Skeletal muscle satellite cell (primary cell): ENCODE measurements at regions not wholly inside any gene's neighbourhood (a gene's known extent, or its start where the extent isn't known, plus 50 kb on each side); places are given as distances from the start of the nearest gene placed in this dataset.

Experiments
- H3K27me3 ChIP-seq: 2 replicates; pipeline ENCODE4 v1.7.0; 2013; ENCODE audit warnings: low read length; ENCODE audit not compliant: control insufficient read depth, insufficient read depth
- H3K36me3 ChIP-seq: 2 replicates; pipeline ENCODE4 v1.7.0; 2013; ENCODE audit warnings: mild to moderate bottlenecking, control low read depth, low read length; ENCODE audit not compliant: insufficient read depth
- H3K4me1 ChIP-seq: 2 replicates; pipeline ENCODE4 v1.7.0; 2013; ENCODE audit warnings: low read length; ENCODE audit not compliant: control insufficient read depth, insufficient read depth
- H3K4me2 ChIP-seq: 2 replicates; pipeline ENCODE4 v1.7.0; 2013; ENCODE audit warnings: mild to moderate bottlenecking, low read length
- H3K4me3 ChIP-seq: 2 replicates; pipeline ENCODE4 v1.7.0; 2013; ENCODE audit warnings: low read length
- H3K9ac ChIP-seq: 2 replicates; pipeline ENCODE4 v1.7.0; 2013; ENCODE audit warnings: mild to moderate bottlenecking, low read depth, low read length, moderate library complexity
- H3K9me3 ChIP-seq: replicated peaks from 2 replicates; pipeline ENCODE4 v1.7.0; 2013; ENCODE audit warnings: mild to moderate bottlenecking, control low read depth, low read length

DNA sequence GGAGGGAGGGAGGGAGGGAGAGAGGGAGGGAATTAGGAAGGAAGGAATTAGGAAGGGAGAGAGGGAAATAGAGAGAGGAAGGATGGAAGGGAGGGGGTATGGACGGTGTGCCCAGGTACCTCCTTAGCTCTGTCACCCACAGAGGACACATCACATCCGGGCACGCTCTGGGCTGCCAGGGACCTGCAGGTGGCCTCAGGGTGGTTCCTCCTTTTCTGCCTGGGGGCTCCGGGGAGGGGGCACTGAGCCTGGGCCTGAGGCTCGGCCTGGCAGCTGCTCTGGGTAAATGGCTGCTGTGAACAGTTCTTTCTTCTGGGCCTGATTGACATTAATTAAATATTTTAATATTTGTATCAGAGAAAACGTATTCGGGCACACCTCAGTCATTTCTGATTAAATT lies 733.5 kb downstream of the BRD1 start:
- Histone ChIP-seq H3K4me1 (no peaks in the 10 kb centered on the region), H3K36me3 (no peaks in the 10 kb centered on the region), H3K27me3 (no peaks in the 10 kb centered on the region), H3K4me2 (no peak overlapping the region), H3K9me3 (peaks cover 38% of the 10 kb centered on the region), H3K4me3 (no peak overlapping the region), H3K9ac (no peak overlapping the region)

DNA sequence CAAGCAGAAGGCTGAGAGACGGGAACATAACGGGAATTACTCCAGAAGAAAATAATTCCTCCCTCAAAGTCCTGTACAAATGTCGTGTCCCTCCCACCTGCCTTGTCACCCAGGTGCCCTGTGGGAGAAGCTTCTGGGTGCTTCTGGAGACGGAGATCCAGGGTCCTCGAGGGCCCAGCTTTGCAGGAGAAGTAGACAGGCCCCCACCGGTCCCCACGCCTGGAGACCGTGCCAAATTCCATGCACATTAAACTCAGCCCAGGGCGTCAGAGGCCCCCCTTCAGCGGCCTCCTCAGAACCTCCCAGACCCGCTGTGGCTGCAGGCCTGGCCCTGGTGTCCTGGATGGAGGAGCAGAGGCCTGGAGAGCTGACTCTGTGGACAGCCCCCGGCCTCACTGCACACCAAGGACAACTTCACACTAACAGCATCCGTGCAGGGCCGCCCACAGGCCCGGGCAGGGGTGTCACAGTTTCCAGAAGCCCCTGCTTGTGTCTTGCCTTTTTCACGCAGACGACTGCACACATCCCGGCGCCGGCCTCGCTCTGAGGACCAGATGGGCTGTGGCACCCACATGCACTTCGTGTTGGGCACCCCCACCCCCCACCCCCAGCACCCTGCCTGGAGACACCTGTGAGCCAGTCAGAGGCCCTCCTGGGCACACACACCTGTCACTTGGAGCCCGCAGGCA lies 734.3 kb downstream of the BRD1 start:
- Histone ChIP-seq H3K9ac (no peak overlapping the region), H3K9me3 (peaks cover 44% of the 10 kb centered on the region)

DNA sequence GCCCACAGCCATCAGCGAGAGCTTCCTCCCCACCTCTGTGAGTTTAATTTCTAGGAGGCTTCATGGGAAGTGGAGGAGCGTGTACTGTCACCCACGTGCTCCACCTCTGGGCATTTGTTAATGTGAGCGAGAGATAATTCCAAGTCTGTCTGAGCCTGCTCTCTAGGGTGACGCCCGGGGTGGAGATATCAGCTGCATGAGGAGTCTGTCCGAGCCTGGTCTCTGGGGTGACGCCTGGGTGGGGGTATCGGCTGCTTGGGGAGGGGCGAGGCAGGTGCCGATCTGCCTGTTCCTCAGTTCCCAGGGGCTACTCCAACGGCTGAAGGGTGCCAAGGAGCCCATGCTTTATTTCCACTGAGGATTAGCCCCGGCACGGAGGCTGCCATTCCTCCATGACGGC lies 735.0 kb downstream of the BRD1 start:
- H3K36me3 ChIP-seq: no peaks in the 10 kb centered on the region
- H3K27me3 ChIP-seq: no peaks in the 10 kb centered on the region
- no peak overlapping the region for H3K9ac ChIP-seq
- H3K4me2 ChIP-seq: no peak overlapping the region
- no peaks in the 10 kb centered on the region for H3K4me1 ChIP-seq
- H3K9me3 ChIP-seq: peaks cover 42% of the 10 kb centered on the region
- no peak overlapping the region for H3K4me3 ChIP-seq

More for the DNA sequence above, 734.3 kb downstream of the BRD1 start:
- H3K27me3 ChIP-seq: no peaks in the 10 kb centered on the region
- no peak overlapping the region for H3K4me3 ChIP-seq
- H3K4me2 ChIP-seq: no peak overlapping the region
- no peaks in the 10 kb centered on the region for H3K36me3 ChIP-seq
- no peaks in the 10 kb centered on the region for H3K4me1 ChIP-seq

DNA sequence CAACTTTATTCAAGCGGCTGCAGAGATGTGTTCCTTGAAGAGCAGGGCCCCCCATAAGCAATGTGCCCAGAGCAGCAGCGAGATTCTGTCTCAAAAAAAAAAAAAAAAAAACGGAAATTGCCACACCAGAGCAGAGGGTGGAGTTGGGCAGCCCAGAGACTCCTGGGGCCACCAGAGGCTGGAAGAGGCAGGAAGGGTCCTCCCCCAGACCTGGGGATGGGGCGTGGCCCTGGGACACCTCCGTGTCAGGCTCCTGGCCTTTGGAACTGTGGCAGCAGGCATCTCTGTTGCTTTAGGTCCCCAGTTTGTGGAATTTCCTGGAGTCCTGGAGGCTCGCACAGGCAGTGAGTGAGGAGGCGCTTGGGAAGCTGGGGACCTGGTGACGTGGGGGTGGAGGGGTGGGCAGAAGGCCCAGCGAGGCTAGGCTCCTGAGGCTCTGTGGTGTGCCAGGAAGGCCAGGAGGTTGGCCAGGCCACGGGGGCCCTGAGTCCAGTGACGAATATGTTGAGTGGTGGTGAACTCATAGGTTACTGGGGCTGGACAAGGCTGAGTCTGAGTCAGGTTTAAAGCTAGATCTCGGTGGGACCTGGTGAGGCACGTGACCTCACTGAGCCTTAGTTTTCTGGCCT lies 735.6 kb downstream of the BRD1 start:
- peaks cover 46% of the 10 kb centered on the region for H3K9me3 ChIP-seq

DNA sequence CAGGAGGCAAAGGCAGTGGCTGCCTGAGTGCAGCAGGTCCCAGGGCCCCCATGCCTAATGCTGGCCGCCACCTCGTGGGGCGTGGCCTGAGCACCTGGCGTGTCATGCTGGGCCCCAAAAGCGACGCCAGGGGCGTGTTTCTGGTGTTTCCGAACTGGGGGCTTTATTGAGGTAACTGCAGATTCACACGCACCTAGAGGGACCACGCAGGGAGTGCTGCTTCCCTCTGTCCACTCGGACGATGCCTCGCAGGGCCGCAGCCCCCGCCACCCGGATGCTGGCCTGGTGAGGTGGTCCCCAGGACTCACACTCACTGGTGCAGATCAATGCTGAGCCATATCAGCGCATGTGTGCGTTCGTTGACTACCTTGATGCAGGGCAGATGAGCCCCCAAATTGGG lies 736.2 kb downstream of the BRD1 start:
- H3K27me3 ChIP-seq: no peaks in the 10 kb centered on the region
- H3K4me3 ChIP-seq: no peak overlapping the region
- H3K36me3 ChIP-seq: no peaks in the 10 kb centered on the region
- H3K9ac ChIP-seq: no peak overlapping the region
- H3K9me3 ChIP-seq: peaks cover 52% of the 10 kb centered on the region
- no peaks in the 10 kb centered on the region for H3K4me1 ChIP-seq
- no peak overlapping the region for H3K4me2 ChIP-seq

More for the DNA sequence above, 735.6 kb downstream of the BRD1 start:
- Histone ChIP-seq H3K4me2 (no peak overlapping the region), H3K27me3 (no peaks in the 10 kb centered on the region), H3K4me3 (no peak overlapping the region), H3K36me3 (no peaks in the 10 kb centered on the region), H3K9ac (no peak overlapping the region), H3K4me1 (no peaks in the 10 kb centered on the region)

DNA sequence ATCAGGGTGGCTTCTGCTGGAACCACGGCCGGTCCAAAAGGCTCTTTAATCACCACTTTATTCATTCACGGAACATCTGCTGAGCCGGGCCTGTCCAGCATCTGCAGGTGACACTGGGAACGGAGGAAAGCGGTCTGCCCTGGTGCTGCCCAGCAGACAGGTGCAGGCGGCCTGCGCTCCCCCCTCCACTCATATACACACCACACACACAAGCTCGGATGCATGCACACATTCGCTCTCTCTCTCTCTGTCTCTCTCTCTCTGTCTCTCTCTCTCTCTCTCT lies 736.9 kb downstream of the BRD1 start:
- Histone ChIP-seq H3K36me3 (no peaks in the 10 kb centered on the region), H3K27me3 (no peaks in the 10 kb centered on the region), H3K9me3 (peaks cover 46% of the 10 kb centered on the region)

DNA sequence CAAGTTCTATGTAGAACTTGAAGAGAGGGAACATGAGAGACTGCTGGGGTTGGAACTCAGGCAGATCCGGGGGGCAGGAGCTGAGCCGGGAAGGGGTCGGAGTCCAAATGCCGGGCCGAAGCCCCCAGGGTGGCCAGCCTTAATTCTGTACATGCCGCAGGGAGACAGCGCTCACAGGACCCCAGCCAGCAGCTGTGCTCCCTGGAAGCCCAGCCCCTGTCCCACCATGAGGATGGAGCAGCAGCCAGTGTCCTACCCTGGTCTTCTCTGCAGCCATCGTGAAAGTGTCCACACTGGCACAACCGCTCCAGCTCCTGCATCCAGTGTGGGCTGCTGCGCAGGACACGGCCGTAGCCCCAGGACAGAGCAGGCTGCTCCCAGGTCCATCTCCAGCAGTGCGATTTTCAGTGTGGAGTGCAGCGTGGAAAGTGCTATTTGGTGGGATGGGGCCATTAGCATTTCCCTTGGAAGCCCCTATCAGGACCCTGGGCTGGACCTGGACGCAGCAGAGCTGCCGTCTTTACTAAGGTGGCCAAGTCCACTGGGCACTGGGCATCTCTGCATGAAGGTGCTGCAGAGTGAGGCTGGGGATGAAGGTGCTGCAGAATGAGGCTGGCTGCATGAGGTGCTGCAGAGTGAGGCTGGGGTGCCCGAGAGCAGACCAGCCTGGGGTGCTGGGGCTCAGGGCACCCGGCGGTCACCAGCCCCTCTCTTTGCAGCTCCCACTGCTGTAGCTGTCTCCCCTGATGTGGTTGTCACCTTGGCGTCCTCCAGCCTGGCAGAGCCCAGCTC lies 737.4 kb downstream of the BRD1 start:
- no peaks in the 10 kb centered on the region for H3K4me1 ChIP-seq

More for the DNA sequence above, 736.9 kb downstream of the BRD1 start:
- H3K4me1 ChIP-seq: no peaks in the 10 kb centered on the region
- H3K4me2 ChIP-seq: no peak overlapping the region
- no peak overlapping the region for H3K9ac ChIP-seq
- no peak overlapping the region for H3K4me3 ChIP-seq

DNA sequence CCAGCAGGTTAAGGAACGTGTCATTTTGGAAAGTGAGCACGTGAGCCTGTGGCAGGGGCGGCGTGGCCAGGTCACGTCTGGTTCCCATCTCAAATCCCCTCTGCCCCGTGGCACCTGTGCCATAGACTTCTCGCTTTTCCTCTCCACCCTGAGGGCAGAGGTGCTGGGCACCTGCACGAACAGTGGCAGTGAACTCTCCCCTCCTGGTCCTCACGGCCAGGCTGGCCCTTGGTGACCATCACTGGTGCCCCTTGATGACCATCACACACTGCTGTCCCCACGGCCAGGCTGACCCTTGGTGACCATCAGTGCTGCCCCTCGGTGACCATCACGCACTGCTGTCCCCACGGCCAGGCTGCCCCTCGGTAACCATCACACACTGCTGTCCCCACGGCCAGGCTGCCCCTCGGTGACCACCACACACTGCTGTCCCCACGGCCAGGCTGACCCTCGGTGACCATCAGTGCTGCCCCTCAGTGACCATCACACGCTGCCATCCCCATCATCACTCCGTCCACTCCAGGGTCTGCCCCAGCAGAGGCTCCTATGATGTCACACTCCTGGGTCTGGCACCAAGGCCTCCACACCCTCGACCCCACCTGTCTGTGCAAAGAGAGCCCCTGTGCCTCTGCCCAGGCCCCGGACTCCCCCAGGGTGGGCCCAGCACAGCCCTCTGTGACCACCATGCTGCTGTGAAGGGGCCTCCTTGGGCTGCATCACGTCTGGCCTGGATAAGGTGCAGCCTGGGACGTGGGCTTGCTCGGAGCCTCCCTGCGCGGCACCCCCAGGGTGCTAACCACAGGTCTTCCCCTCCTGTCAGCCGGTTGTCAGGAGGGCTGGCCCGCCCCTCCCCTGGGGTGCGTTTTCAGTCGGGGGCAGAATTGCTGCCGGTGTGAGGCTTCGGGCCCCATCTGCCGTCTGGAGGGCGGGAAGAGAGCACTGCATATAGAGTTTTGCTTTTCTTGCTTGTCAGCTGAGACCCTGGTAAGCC lies 738.6 kb downstream of the BRD1 start:
- no peaks in the 10 kb centered on the region for H3K27me3 ChIP-seq
- no peak overlapping the region for H3K4me3 ChIP-seq
- no peak overlapping the region for H3K4me2 ChIP-seq
- no peak overlapping the region for H3K9ac ChIP-seq
- no peaks in the 10 kb centered on the region for H3K36me3 ChIP-seq
- H3K9me3 ChIP-seq: peaks cover 47% of the 10 kb centered on the region
- H3K4me1 ChIP-seq: no peaks in the 10 kb centered on the region

More for the DNA sequence above, 737.4 kb downstream of the BRD1 start:
- no peak overlapping the region for H3K4me3 ChIP-seq
- no peak overlapping the region for H3K9ac ChIP-seq
- H3K27me3 ChIP-seq: no peaks in the 10 kb centered on the region
- no peaks in the 10 kb centered on the region for H3K36me3 ChIP-seq
- peaks cover 45% of the 10 kb centered on the region for H3K9me3 ChIP-seq
- no peak overlapping the region for H3K4me2 ChIP-seq

DNA sequence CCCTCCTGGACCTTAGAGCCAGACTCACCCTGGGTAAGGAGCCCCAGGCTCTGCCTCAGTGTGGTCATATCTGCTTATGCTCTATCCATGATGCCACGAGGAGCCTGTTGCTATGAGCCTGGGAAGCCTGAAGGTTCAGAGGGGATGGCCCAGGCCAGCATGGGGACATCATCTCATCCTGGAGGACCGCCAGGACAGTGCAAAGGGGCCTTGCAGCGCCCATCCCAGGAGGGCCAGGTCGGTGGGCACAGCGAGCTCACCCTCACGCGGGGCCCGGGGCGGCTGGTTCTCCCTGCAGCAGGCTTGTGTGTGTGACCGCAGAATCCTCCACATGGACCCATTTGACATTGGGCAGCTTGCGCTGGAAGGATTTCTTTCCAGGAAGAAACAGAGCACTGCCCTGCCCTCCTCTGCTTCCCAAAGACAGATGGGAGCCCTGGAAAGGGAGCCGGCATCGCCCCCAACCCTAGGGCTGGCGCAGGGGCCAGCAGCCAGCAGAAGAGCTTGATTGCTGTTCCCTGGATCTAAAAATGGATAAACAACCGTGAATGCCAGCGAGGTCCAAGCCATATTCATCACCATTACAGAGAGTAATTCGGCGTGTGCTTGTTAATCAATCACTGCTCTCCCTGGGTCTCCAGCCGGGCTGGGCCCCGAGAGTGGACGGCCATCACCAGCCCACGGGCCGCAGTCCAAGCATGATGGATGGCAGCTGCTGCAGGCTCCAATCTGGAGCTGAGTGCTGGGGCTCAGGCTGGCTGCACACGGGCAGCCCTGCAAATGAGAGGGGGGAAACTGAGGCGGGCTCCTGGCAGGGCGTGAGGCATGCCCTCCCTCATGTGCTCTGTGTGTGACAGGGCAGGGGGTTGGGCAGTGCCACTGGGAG lies 739.7 kb downstream of the BRD1 start:
- Histone ChIP-seq H3K36me3 (no peaks in the 10 kb centered on the region), H3K27me3 (no peaks in the 10 kb centered on the region), H3K4me3 (no peak overlapping the region), H3K9me3 (peaks cover 54% of the 10 kb centered on the region), H3K4me2 (no peak overlapping the region), H3K9ac (no peak overlapping the region), H3K4me1 (no peaks in the 10 kb centered on the region)

DNA sequence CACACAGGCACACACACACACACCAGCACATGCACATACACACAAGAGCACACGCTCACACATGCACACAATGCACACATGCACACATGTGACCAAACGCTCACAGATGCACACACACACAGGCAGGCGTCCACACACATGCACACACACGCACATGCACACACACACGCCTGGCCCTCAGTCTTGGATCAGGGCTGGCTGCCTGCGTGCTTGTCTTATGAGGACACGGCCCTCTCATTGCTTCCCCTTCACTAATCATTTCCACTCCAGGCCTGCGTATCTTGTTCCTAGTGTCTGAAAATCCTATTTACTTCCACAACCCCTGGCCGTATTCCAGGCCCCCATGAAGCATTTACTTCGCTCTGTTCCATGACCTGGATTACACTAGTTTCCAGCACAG lies 740.5 kb downstream of the BRD1 start:
- Histone ChIP-seq H3K4me1 (no peaks in the 10 kb centered on the region), H3K9ac (no peak overlapping the region), H3K27me3 (no peaks in the 10 kb centered on the region), H3K9me3 (peaks cover 60% of the 10 kb centered on the region), H3K4me2 (no peak overlapping the region), H3K4me3 (no peak overlapping the region), H3K36me3 (no peaks in the 10 kb centered on the region)
